SK-N-SH (cell line): ENCODE measurements at regions not wholly inside any gene's neighbourhood (a gene's known extent, or its start where the extent isn't known, plus 50 kb on each side); places are given as distances from the start of the nearest gene placed in this dataset.

Experiments used
- CTCF ChIA-PET: fragments of 300-600, 350-600 bp; formaldehyde crosslinking; extraction: SDS; loops from one replicate; lab custom pipeline; 2021; lab: Yijun Ruan, JAX
- POLR2A ChIA-PET: fragments of 350-600 bp; sonication (Branson Sonifier 250); formaldehyde crosslinking; extraction: SDS; loops from one replicate; lab custom pipeline; 2020; ENCODE audit warnings: antibody characterized with exemption, inconsistent platforms; lab: Yijun Ruan, JAX
- DNase-seq: peaks from one replicate; pipeline ENCODE4 v3.0.0; 2012
- H2AFZ ChIP-seq: fragments of 200-600 bp; sonication (generic); 2 replicates; pipeline ENCODE4 v1.8.1; 2016; ENCODE audit warnings: antibody characterized with exemption, mild to moderate bottlenecking, low read depth
- H3F3A ChIP-seq: fragments of 200-600 bp; sonication (generic); replicated peaks from 2 replicates; pipeline ENCODE3; 2016; ENCODE audit warnings: antibody characterized with exemption, mild to moderate bottlenecking; ENCODE audit not compliant: insufficient read depth
- H3K27ac ChIP-seq, 2 experiments: fragments of 200-500 bp in 1 of 2; fragments of 200-600 bp in 1 of 2; sonication (Bioruptor generic) in 1 of 2; sonication (generic), shearing (Covaris generic) in 1 of 2; 2 replicates each; pipeline versions ENCODE4 v1.5.1 to v1.6.1; 2014 to 2016; ENCODE audit warnings: low read depth in 2 of 2, inconsistent platforms in 1 of 2, low read length in 1 of 2, mild to moderate bottlenecking in 1 of 2, mixed read lengths in 1 of 2
- H3K27me3 ChIP-seq: fragments of 200-600 bp; sonication (generic), shearing (Covaris generic); 2 replicates; pipeline ENCODE4 v1.6.1; 2016; ENCODE audit warnings: mixed run types; ENCODE audit not compliant: insufficient read depth
- H3K36me3 ChIP-seq, 2 experiments: fragments of 200-500 bp in 1 of 2; fragments of 200-600 bp in 1 of 2; sonication (Bioruptor generic) in 1 of 2; sonication (generic) in 1 of 2; replicated peaks in 1 of 2; 2 replicates each; pipeline versions ENCODE3 to v1.5.1; 2014 to 2016; ENCODE audit warnings: low read length in 1 of 2, mild to moderate bottlenecking in 1 of 2; ENCODE audit not compliant: insufficient read depth in 2 of 2, control insufficient read depth in 1 of 2
- H3K4me1 ChIP-seq, 2 experiments: fragments of 200-500 bp in 1 of 2; fragments of 200-600 bp in 1 of 2; sonication (Bioruptor generic) in 1 of 2; sonication (generic), shearing (Covaris generic) in 1 of 2; 2 replicates each; pipeline versions ENCODE4 v1.5.1 to v1.6.1; 2014 to 2016; ENCODE audit warnings: low read depth in 1 of 2, low read length in 1 of 2, mixed run types in 1 of 2; ENCODE audit not compliant: insufficient read depth in 2 of 2, control insufficient read depth in 1 of 2
- H3K4me2 ChIP-seq: fragments of 200-600 bp; sonication (generic), shearing (Covaris generic); 2 replicates; pipeline ENCODE4 v1.6.1; 2017; ENCODE audit warnings: mixed run types
- H3K4me3 ChIP-seq, 2 experiments: fragments of 200-500 bp in 1 of 2; fragments of 200-600 bp in 1 of 2; sonication (Bioruptor generic) in 1 of 2; sonication (generic), shearing (Covaris generic) in 1 of 2; 2 replicates each; pipeline versions ENCODE4 v1.5.1 to v1.8.1; 2014 to 2016; ENCODE audit warnings: low read depth in 2 of 2, inconsistent platforms in 1 of 2, low read length in 1 of 2, mild to moderate bottlenecking in 1 of 2, mixed read lengths in 1 of 2, moderate library complexity in 1 of 2
- H3K79me2 ChIP-seq: fragments of 200-600 bp; sonication (generic); 2 replicates; pipeline ENCODE4 v1.8.1; 2017; ENCODE audit warnings: mild to moderate bottlenecking; ENCODE audit not compliant: insufficient read depth
- H3K9ac ChIP-seq: fragments of 200-600 bp; sonication (generic); 2 replicates; pipeline ENCODE4 v1.6.1; 2017; ENCODE audit warnings: mixed run types
- H3K9me2 ChIP-seq: fragments of 200-600 bp; sonication (generic); 2 replicates; pipeline ENCODE4 v1.6.1; 2017; ENCODE audit warnings: mixed run types
- H3K9me3 ChIP-seq: fragments of 200-600 bp; sonication (generic); 2 replicates; pipeline ENCODE4 v1.6.1; 2017; ENCODE audit warnings: mixed run types, mild to moderate bottlenecking, moderate library complexity
- H4K20me1 ChIP-seq: fragments of 200-600 bp; sonication (generic); 2 replicates; pipeline ENCODE4 v1.6.1; 2017; ENCODE audit warnings: mild to moderate bottlenecking, mixed run types; ENCODE audit not compliant: insufficient read depth
- ELF1 ChIP-seq: IDR thresholded peaks from 2 replicates; pipeline ENCODE4 v1.4.0; 2012
- FOXJ3 ChIP-seq: sonication (generic); formaldehyde crosslinking; IDR thresholded peaks from 2 replicates; pipeline ENCODE4 v1.5.1; 2020; ENCODE audit warnings: mild to moderate bottlenecking, missing genetic modification reagents
- FOXM1 ChIP-seq: IDR thresholded peaks from 2 replicates; pipeline ENCODE4 v1.4.0; 2012; ENCODE audit warnings: low read depth, mild to moderate bottlenecking
- MEF2A ChIP-seq: IDR thresholded peaks from 2 replicates; pipeline ENCODE4 v1.4.0; 2012; ENCODE audit warnings: low read depth, borderline replicate concordance
- NRF1 ChIP-seq: IDR thresholded peaks from 2 replicates; pipeline ENCODE4 v1.6.1; 2012; ENCODE audit warnings: low read depth, mild to moderate bottlenecking, low read length
- RCOR1 ChIP-seq: fragments of 150-350 bp; IDR thresholded peaks from 2 replicates; pipeline ENCODE4 v1.6.1; 2017; ENCODE audit warnings: antibody characterized with exemption, low read length
- TCF12 ChIP-seq: IDR thresholded peaks from 2 replicates; pipeline ENCODE4 v1.4.0; 2012
- YY1 ChIP-seq: IDR thresholded peaks from 2 replicates; pipeline ENCODE4 v1.4.0; 2012; ENCODE audit warnings: low read depth, mild to moderate bottlenecking
- WGBS: methylation state at CpG from one replicate; pipeline ENCODE4 v1.1.6; 2017; ENCODE audit warnings: low lambda C conversion rate; 5-methylcytosine and 5-hydroxymethylcytosine counted together
- TF ChIP-seq, protein P1 (sequence below): fragments of 150-350 bp; IDR thresholded peaks from 2 replicates; pipeline ENCODE4 v1.6.1; 2017; ENCODE audit warnings: antibody characterized with exemption, low read length, low read depth, borderline replicate concordance
- TF ChIP-seq, protein P2 (sequence below): IDR thresholded peaks from 2 replicates; pipeline ENCODE4 v1.4.0; 2012; ENCODE audit warnings: low read depth
- TF ChIP-seq, protein P3 (sequence below): fragments of 150-350 bp; IDR thresholded peaks from 2 replicates; pipeline ENCODE4 v1.6.1; 2016; ENCODE audit warnings: mild to moderate bottlenecking, low read depth, low read length
- TF ChIP-seq, protein P4 (sequence below): IDR thresholded peaks from 2 replicates; pipeline ENCODE4 v1.6.1; 2012; ENCODE audit warnings: mild to moderate bottlenecking, low read depth, low read length, moderate library complexity

DNA sequence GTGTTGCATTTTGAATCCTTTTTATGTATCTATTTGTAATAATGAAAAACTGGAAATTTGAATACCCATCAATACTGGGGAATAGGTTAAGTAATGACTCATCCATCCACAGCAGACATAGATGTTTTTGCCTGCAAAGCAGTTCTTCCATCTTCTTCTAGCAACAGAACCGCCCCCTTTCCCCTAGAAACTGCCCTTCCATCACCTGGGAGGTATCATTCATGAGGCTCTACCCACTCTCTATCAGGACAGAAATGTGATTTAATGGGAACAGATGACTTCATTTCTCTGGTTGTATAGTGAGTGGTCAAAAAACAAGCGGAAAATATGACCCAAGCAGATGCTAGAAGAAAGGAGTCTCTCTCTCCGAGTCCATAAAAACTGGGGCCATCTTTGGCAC lies 532.8 kb downstream of the UQCRFS1 start:
- H3K36me3 ChIP-seq: no peaks in the 10 kb centered on the region
- WGBS: 17% methylated on average over 3 of the region's 3 CpGs
- H3K9me3 ChIP-seq: no peaks in the 10 kb centered on the region
- H4K20me1 ChIP-seq: no peaks in the 10 kb centered on the region
- TF ChIP-seq FOXM1 (no peak), RCOR1 (no peak), TCF12 (no peak), ELF1 (no peak)
- TF ChIP-seq, protein P1, sequence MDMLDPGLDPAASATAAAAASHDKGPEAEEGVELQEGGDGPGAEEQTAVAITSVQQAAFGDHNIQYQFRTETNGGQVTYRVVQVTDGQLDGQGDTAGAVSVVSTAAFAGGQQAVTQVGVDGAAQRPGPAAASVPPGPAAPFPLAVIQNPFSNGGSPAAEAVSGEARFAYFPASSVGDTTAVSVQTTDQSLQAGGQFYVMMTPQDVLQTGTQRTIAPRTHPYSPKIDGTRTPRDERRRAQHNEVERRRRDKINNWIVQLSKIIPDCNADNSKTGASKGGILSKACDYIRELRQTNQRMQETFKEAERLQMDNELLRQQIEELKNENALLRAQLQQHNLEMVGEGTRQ: no peak
- TF ChIP-seq, protein P2, sequence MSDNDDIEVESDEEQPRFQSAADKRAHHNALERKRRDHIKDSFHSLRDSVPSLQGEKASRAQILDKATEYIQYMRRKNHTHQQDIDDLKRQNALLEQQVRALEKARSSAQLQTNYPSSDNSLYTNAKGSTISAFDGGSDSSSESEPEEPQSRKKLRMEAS: no peak
- ChIA-PET POLR2A (no interaction called here), CTCF (no interaction called here)
- no peak overlapping the region for H2AFZ ChIP-seq
- H3F3A ChIP-seq: no peaks in the 10 kb centered on the region
- no peaks in the 10 kb centered on the region for H3K9me2 ChIP-seq
- H3K4me3 ChIP-seq: no peak overlapping the region
- no peaks in the 10 kb centered on the region for H3K4me1 ChIP-seq
- H3K9ac ChIP-seq: no peak overlapping the region
- H3K27ac ChIP-seq: no peak overlapping the region
- H3K27me3 ChIP-seq: no peaks in the 10 kb centered on the region
- H3K4me2 ChIP-seq: no peak overlapping the region
- DNase-seq: no peak
- no peaks in the 10 kb centered on the region for H3K79me2 ChIP-seq

DNA sequence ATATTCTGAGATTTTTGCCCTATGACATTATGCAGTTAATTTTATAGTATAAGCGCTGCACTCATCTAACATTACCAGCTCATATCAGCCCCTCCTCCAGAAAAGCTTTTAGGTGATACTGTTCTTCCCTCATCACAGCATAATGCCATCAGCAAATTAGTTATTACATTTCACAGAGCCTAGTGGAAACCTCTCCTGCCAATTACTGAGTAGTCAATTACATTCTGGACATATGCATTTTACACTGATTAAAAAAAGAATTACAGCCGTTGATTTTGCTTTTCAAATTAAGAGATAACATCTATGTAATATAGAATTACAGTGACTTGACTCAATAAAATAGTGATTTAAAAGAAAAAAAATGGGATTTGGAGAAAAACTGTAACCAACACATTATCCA lies 542.1 kb downstream of the UQCRFS1 start:
- Histone ChIP-seq H3K36me3 (no peaks in the 10 kb centered on the region), H3K9ac (no peak overlapping the region), H4K20me1 (no peaks in the 10 kb centered on the region), H2AFZ (no peak overlapping the region), H3K27ac (no peak overlapping the region), H3K4me3 (no peak overlapping the region), H3K9me3 (no peaks in the 10 kb centered on the region), H3F3A (no peaks in the 10 kb centered on the region), H3K79me2 (no peaks in the 10 kb centered on the region), H3K4me1 (no peaks in the 10 kb centered on the region), H3K9me2 (no peaks in the 10 kb centered on the region), H3K4me2 (no peak overlapping the region), H3K27me3 (no peaks in the 10 kb centered on the region)
- TF ChIP-seq, protein P3, sequence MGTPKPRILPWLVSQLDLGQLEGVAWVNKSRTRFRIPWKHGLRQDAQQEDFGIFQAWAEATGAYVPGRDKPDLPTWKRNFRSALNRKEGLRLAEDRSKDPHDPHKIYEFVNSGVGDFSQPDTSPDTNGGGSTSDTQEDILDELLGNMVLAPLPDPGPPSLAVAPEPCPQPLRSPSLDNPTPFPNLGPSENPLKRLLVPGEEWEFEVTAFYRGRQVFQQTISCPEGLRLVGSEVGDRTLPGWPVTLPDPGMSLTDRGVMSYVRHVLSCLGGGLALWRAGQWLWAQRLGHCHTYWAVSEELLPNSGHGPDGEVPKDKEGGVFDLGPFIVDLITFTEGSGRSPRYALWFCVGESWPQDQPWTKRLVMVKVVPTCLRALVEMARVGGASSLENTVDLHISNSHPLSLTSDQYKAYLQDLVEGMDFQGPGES: no peak
- TF ChIP-seq YY1 (no peak), FOXJ3 (CRISPR knock-in tag) (no peak)
- POLR2A ChIA-PET: no interaction called here
- CTCF ChIA-PET: interaction anchor here (2.0 kb wide), 1 partner anchor 37 kb away, joined by 7 read pairs; no protein-coding TSS in a partner anchor
- WGBS: 0% methylated on average over 2 of the region's 2 CpGs
- DNase-seq: no peak

DNA sequence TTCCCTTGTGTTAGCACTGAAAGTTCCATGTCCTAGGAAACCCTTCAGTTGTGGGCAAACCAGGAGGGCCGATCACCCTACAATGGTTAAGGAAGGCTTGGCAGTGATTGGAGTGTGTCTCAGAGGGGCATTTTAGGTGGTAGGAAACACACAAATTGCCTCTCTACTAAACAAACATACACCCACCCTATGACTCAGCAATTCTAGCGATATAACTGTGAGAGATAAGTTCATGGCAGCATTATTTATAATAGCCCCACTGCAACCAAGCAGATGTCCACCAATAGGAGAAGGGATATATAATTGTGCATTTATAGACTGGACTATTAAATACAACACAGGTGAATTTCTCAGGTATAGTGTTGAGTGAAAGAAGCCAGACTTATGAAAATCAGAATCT lies 543.1 kb downstream of the UQCRFS1 start:
- no peak overlapping the region for H3K4me3 ChIP-seq
- H3K36me3 ChIP-seq: no peaks in the 10 kb centered on the region
- no peaks in the 10 kb centered on the region for H4K20me1 ChIP-seq
- no peak overlapping the region for H3K4me2 ChIP-seq
- no peaks in the 10 kb centered on the region for H3K27me3 ChIP-seq
- no peak for TF ChIP-seq MEF2A
- TF ChIP-seq NRF1: no peak
- TF ChIP-seq, protein P4, sequence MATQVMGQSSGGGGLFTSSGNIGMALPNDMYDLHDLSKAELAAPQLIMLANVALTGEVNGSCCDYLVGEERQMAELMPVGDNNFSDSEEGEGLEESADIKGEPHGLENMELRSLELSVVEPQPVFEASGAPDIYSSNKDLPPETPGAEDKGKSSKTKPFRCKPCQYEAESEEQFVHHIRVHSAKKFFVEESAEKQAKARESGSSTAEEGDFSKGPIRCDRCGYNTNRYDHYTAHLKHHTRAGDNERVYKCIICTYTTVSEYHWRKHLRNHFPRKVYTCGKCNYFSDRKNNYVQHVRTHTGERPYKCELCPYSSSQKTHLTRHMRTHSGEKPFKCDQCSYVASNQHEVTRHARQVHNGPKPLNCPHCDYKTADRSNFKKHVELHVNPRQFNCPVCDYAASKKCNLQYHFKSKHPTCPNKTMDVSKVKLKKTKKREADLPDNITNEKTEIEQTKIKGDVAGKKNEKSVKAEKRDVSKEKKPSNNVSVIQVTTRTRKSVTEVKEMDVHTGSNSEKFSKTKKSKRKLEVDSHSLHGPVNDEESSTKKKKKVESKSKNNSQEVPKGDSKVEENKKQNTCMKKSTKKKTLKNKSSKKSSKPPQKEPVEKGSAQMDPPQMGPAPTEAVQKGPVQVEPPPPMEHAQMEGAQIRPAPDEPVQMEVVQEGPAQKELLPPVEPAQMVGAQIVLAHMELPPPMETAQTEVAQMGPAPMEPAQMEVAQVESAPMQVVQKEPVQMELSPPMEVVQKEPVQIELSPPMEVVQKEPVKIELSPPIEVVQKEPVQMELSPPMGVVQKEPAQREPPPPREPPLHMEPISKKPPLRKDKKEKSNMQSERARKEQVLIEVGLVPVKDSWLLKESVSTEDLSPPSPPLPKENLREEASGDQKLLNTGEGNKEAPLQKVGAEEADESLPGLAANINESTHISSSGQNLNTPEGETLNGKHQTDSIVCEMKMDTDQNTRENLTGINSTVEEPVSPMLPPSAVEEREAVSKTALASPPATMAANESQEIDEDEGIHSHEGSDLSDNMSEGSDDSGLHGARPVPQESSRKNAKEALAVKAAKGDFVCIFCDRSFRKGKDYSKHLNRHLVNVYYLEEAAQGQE: no peak
- no peak for TF ChIP-seq YY1
- no peak for DNase-seq
- H3K9ac ChIP-seq: no peak overlapping the region
- no peaks in the 10 kb centered on the region for H3F3A ChIP-seq
- H3K9me3 ChIP-seq: no peaks in the 10 kb centered on the region
- H3K79me2 ChIP-seq: no peaks in the 10 kb centered on the region
- H3K27ac ChIP-seq: no peak overlapping the region
- H2AFZ ChIP-seq: no peak overlapping the region
- no peaks in the 10 kb centered on the region for H3K9me2 ChIP-seq
- 0% methylated on average over 2 of the region's 2 CpGs for WGBS
- CTCF ChIA-PET: interaction anchor here (1.4 kb wide), 1 partner anchor 36 kb away, joined by 3 read pairs; no protein-coding TSS in a partner anchor
- H3K4me1 ChIP-seq: no peaks in the 10 kb centered on the region
- POLR2A ChIA-PET: no interaction called here
